ENCODE measurements at regions not wholly inside any gene's neighbourhood (a gene's known extent, or its start where the extent isn't known, plus 50 kb on each side); places are given as distances from the start of the nearest gene placed in this dataset.

- Histone ChIP-seq H3K18ac (ENCODE audit: extremely low read depth, low read length) (no peak overlapping the region), H2BK120ac (replicated peaks; ENCODE audit: low read depth, low read length) (no peak overlapping the region), H3K9me3 (ENCODE audit: insufficient read depth in 2 of 2, low read depth in 1 of 2, low read length in 1 of 2) (no peaks in the 10 kb centered on the region), H3K27ac (ENCODE audit: low read depth, low read length) (no peak overlapping the region), H3K23ac (ENCODE audit: insufficient read length) (no peak overlapping the region), H3K56ac (replicated peaks; ENCODE audit: insufficient read length, low read depth, low read length) (no peak overlapping the region), H4K20me1 (replicated peaks in 1 of 2; ENCODE audit: control insufficient read depth in 1 of 2, insufficient read depth in 2 of 2, low read length in 2 of 2) (no peaks in the 10 kb centered on the region), H4K5ac (ENCODE audit: insufficient read length, low read depth, low read length) (no peak overlapping the region), H2BK15ac (ENCODE audit: low read length) (no peak overlapping the region), H2BK20ac (ENCODE audit: low read length) (no peak overlapping the region), H3K4ac (replicated peaks; ENCODE audit: insufficient read length, low read depth, low read length) (no peak overlapping the region), H4K91ac (replicated peaks; ENCODE audit: insufficient read length, low read length) (no peak overlapping the region), H3K23me2 (ENCODE audit: low read depth, low read length) (no peaks in the 10 kb centered on the region), H2BK5ac (ENCODE audit: low read depth, low read length) (no peak overlapping the region), H3K79me1 (ENCODE audit: low read depth, low read length) (no peaks in the 10 kb centered on the region), H2AFZ (ENCODE audit: low read length) (no peak overlapping the region), H3K79me2 (ENCODE audit: control insufficient read depth in 1 of 2, insufficient read depth in 2 of 2, low read length in 2 of 2) (no peaks in the 10 kb centered on the region), H2AK5ac (ENCODE audit: low read depth, low read length) (no peak overlapping the region), H3K4me1 (replicated peaks in 1 of 4; ENCODE audit: control insufficient read depth in 3 of 4, insufficient read depth in 4 of 4, low read length in 3 of 4) (no peaks in the 10 kb centered on the region), H2BK12ac (ENCODE audit: low read depth, low read length) (no peak overlapping the region), H3K4me3 (ENCODE audit: extremely low read depth in 1 of 4, insufficient read depth in 2 of 4, low read depth in 3 of 4, low read length in 4 of 4) (no peak overlapping the region), H3K9ac (replicated peaks in 1 of 4; ENCODE audit: extremely low read depth in 1 of 4, low read depth in 3 of 4, low read length in 3 of 4) (no peak overlapping the region), H3K14ac (ENCODE audit: insufficient read length) (no peak overlapping the region), H4K8ac (ENCODE audit: extremely low read depth, insufficient read depth, low read length) (no peak overlapping the region), H3K27me3 (replicated peaks in 1 of 4; ENCODE audit: control insufficient read depth in 3 of 4, extremely low read depth in 1 of 4, insufficient read depth in 3 of 4, low read length in 3 of 4) (no peaks in the 10 kb centered on the region), H3K4me2 (ENCODE audit: insufficient read depth in 1 of 2, low read depth in 2 of 2, low read length in 2 of 2) (no peak overlapping the region), H3K36me3 (ENCODE audit: control insufficient read depth in 2 of 4, insufficient read depth in 4 of 4, low read length in 3 of 4) (no peaks in the 10 kb centered on the region)
- CTCF ChIA-PET (ENCODE audit: partially characterized antibody): no interaction called here
- no peak for TF ChIP-seq GABPA (IDR thresholded peaks at IDR 0.05; ENCODE audit: borderline replicate concordance, insufficient read depth, low read length)
- no peak for TF ChIP-seq CHD2 (IDR thresholded peaks at IDR 0.05; ENCODE audit: low read length)
- TF ChIP-seq CTBP2 (IDR thresholded peaks at IDR 0.05; ENCODE audit: borderline replicate concordance, insufficient read depth, insufficient read length, low read length): no peak
- no peak for TF ChIP-seq EGR1 (IDR thresholded peaks at IDR 0.05; ENCODE audit: borderline replicate concordance, low read depth, low read length)
- no peak for TF ChIP-seq CREB1 (IDR thresholded peaks at IDR 0.05)
- no peak for TF ChIP-seq YY1 (IDR thresholded peaks at IDR 0.05; ENCODE audit: low read depth, low read length)
- TF ChIP-seq POLR2AphosphoS5 (IDR thresholded peaks at IDR 0.05; ENCODE audit: low read depth, low read length): no peak
- DNase-seq (ENCODE audit: low read depth in 1 of 2, low spot score in 2 of 2) (no peak), FAIRE-seq (no peak)
- POLR2A ChIA-PET (ENCODE audit: partially characterized antibody): no interaction called here
Observed at GRCh38 chr17:71655542-71655941, 465.3 kb upstream of the SOX9 start.
